AG09319 (cell line): ENCODE measurements at regions not wholly inside any gene's neighbourhood (a gene's known extent, or its start where the extent isn't known, plus 50 kb on each side); places are given as distances from the start of the nearest gene placed in this dataset.
A peak's percentile ranks its signal among the peaks of the same experiment; 100 is the strongest.

ENCODE experiments used
- DNase-seq: peaks from one replicate; pipeline ENCODE4 v3.0.0-alpha.2; 2010; ENCODE audit warnings: low read depth; ENCODE audit errors: extremely low read depth
- CTCF ChIP-seq: IDR thresholded peaks from 2 replicates; pipeline ENCODE4 v1.5.1; 2011; ENCODE audit warnings: low read depth, mild to moderate bottlenecking, inconsistent platforms, low read length, moderate library complexity

GRCh38 chr12:43087195-43088091 is 464.6 kb downstream of the ADAMTS20 start:
- no peak for TF ChIP-seq CTCF
- no peak for DNase-seq

GRCh38 chr12:43079476-43079875 is 472.5 kb downstream of the ADAMTS20 start:
- no peak for TF ChIP-seq CTCF
- DNase-seq = no peak

- no peak for TF ChIP-seq CTCF
- DNase-seq = no peak
These were observed 473.0 kb downstream of the ADAMTS20 start for GRCh38 chr12:43078976-43079375.

GRCh38 chr12:43072431-43072830 is 479.6 kb downstream of the ADAMTS20 start:
- TF ChIP-seq CTCF = no peak

GRCh38 chr12:43069768-43070221 is 480.2 kb upstream of the PRICKLE1 start:
- DNase-seq = no peak
- no peak for TF ChIP-seq CTCF

More at GRCh38 chr12:43072431-43072830, 479.6 kb downstream of the ADAMTS20 start:
- DNase-seq = no peak

- DNase-seq = no peak
- no peak for TF ChIP-seq CTCF
These were observed 476.9 kb upstream of the PRICKLE1 start for GRCh38 chr12:43066471-43066870.

GRCh38 chr12:43063650-43064049 is 474.1 kb upstream of the PRICKLE1 start:
- TF ChIP-seq CTCF = no peak

More at GRCh38 chr12:43063650-43064049, 474.1 kb upstream of the PRICKLE1 start:
- peak; percentile 32 for DNase-seq
